ENCODE measurements at regions not wholly inside any gene's neighbourhood (a gene's known extent, or its start where the extent isn't known, plus 50 kb on each side); places are given as distances from the start of the nearest gene placed in this dataset.

- no peak for TF ChIP-seq CTCF (conservative IDR thresholded peaks at IDR 0.05; ENCODE audit: low read depth, low read length)
- Histone ChIP-seq H3K27ac (no peak overlapping the region), H3K4me2 (no peak overlapping the region), H3K36me3 (ENCODE audit: insufficient read depth) (no peaks in the 10 kb centered on the region), H3K4me1 (ENCODE audit: low read depth, poor library complexity, severe bottlenecking) (peaks cover 5% of the 10 kb centered on the region), H2AFZ (ENCODE audit: low read depth) (no peak overlapping the region), H3K9ac (no peak overlapping the region), H3K27me3 (ENCODE audit: insufficient read depth, low read depth) (no peaks in the 10 kb centered on the region), H3K4me3 (IDR thresholded peaks at IDR 0.05; ENCODE audit: insufficient read depth, low read depth, low read length) (no peak overlapping the region), H4K20me1 (ENCODE audit: insufficient read depth) (no peaks in the 10 kb centered on the region), H3K79me2 (ENCODE audit: insufficient read depth, low read depth) (no peaks in the 10 kb centered on the region)
These were observed 258.3 kb upstream of the ADAMTSL1 start for GRCh38 chr9:18215626-18216025.

GRCh38 chr9:18216376-18216775 lies 257.6 kb upstream of the ADAMTSL1 start:
- no peak for TF ChIP-seq CTCF (conservative IDR thresholded peaks at IDR 0.05; ENCODE audit: low read depth, low read length)

GRCh38 chr9:18228101-18228500 lies 245.9 kb upstream of the ADAMTSL1 start:
- no peaks in the 10 kb centered on the region for H4K20me1 ChIP-seq (ENCODE audit: insufficient read depth)
- TF ChIP-seq CTCF (conservative IDR thresholded peaks at IDR 0.05; ENCODE audit: low read depth, low read length), result no peak
- no peaks in the 10 kb centered on the region for H3K36me3 ChIP-seq (ENCODE audit: insufficient read depth)
- no peaks in the 10 kb centered on the region for H3K4me1 ChIP-seq (ENCODE audit: low read depth, poor library complexity, severe bottlenecking)
- H3K4me2 ChIP-seq, result no peak overlapping the region
- no peak overlapping the region for H3K27ac ChIP-seq
- H3K4me3 ChIP-seq (IDR thresholded peaks at IDR 0.05; ENCODE audit: insufficient read depth, low read depth, low read length), result no peak overlapping the region
- no peak overlapping the region for H2AFZ ChIP-seq (ENCODE audit: low read depth)
- H3K79me2 ChIP-seq (ENCODE audit: insufficient read depth, low read depth), result no peaks in the 10 kb centered on the region
- H3K27me3 ChIP-seq (ENCODE audit: insufficient read depth, low read depth), result no peaks in the 10 kb centered on the region
- H3K9ac ChIP-seq, result no peak overlapping the region

More at GRCh38 chr9:18216376-18216775, 257.6 kb upstream of the ADAMTSL1 start:
- H3K36me3 ChIP-seq (ENCODE audit: insufficient read depth), result no peaks in the 10 kb centered on the region; the same call in 1 of the 2 replicates
- H4K20me1 ChIP-seq (ENCODE audit: insufficient read depth), result no peaks in the 10 kb centered on the region
- no peak overlapping the region for H3K27ac ChIP-seq
- no peak overlapping the region for H3K4me2 ChIP-seq
- no peaks in the 10 kb centered on the region for H3K27me3 ChIP-seq (ENCODE audit: insufficient read depth, low read depth)
- H2AFZ ChIP-seq (ENCODE audit: low read depth), result no peak overlapping the region
- H3K4me3 ChIP-seq (IDR thresholded peaks at IDR 0.05; ENCODE audit: insufficient read depth, low read depth, low read length), result no peak overlapping the region
- H3K4me1 ChIP-seq (ENCODE audit: low read depth, poor library complexity, severe bottlenecking), result peaks cover 1% of the 10 kb centered on the region
- H3K9ac ChIP-seq, result no peak overlapping the region
- no peaks in the 10 kb centered on the region for H3K79me2 ChIP-seq (ENCODE audit: insufficient read depth, low read depth)

GRCh38 chr9:18229992-18230676 lies 243.8 kb upstream of the ADAMTSL1 start:
- no peak for TF ChIP-seq CTCF (conservative IDR thresholded peaks at IDR 0.05; ENCODE audit: low read depth, low read length)
- Histone ChIP-seq H3K4me2 (no peak overlapping the region), H3K9ac (no peak overlapping the region), H3K4me1 (ENCODE audit: low read depth, poor library complexity, severe bottlenecking) (no peaks in the 10 kb centered on the region), H3K27me3 (ENCODE audit: insufficient read depth, low read depth) (no peaks in the 10 kb centered on the region), H4K20me1 (ENCODE audit: insufficient read depth) (no peaks in the 10 kb centered on the region), H3K4me3 (IDR thresholded peaks at IDR 0.05; ENCODE audit: insufficient read depth, low read depth, low read length) (no peak overlapping the region), H3K27ac (no peak overlapping the region), H3K36me3 (ENCODE audit: insufficient read depth) (no peaks in the 10 kb centered on the region), H3K79me2 (ENCODE audit: insufficient read depth, low read depth) (no peaks in the 10 kb centered on the region), H2AFZ (ENCODE audit: low read depth) (no peak overlapping the region)
